Keratinocyte (primary cell): ENCODE measurements at regions not wholly inside any gene's neighbourhood (a gene's known extent, or its start where the extent isn't known, plus 50 kb on each side); places are given as distances from the start of the nearest gene placed in this dataset.

Source experiments
- DNase-seq: peaks from one replicate; pipeline ENCODE4 v3.0.0-alpha.2; 2011; ENCODE audit warnings: low read depth, missing footprints, low spot score
- FAIRE-seq: peaks from 2 replicates; lab custom pipeline; 2011; peaks lifted over from hg19 to GRCh38; lab: Jason Lieb, UNC
- H2AFZ ChIP-seq: 2 replicates; pipeline ENCODE4 v1.6.0; 2012; ENCODE audit warnings: low read length, control low read depth, inconsistent platforms; ENCODE audit not compliant: control insufficient read depth
- H3K27ac ChIP-seq: 2 replicates; pipeline ENCODE4 v1.5.1; 2011; ENCODE audit warnings: low read length; ENCODE audit not compliant: control insufficient read depth, insufficient read depth
- H3K27me3 ChIP-seq: 3 replicates; pipeline ENCODE4 v1.6.0; 2011; ENCODE audit warnings: low read length; ENCODE audit not compliant: control insufficient read depth, insufficient read depth; ENCODE audit errors: extremely low read depth
- H3K36me3 ChIP-seq, 2 experiments: 2 replicates in 1 of 2; 3 replicates in 1 of 2; pipeline ENCODE4 v1.5.1; 2011; ENCODE audit warnings: low read length in 2 of 2, mild to moderate bottlenecking in 1 of 2; ENCODE audit not compliant: control insufficient read depth in 2 of 2, insufficient read depth in 2 of 2; ENCODE audit errors: extremely low read depth in 1 of 2
- H3K4me1 ChIP-seq: 3 replicates; pipeline ENCODE4 v1.5.1; 2011; ENCODE audit warnings: low read length; ENCODE audit not compliant: control insufficient read depth, insufficient read depth; ENCODE audit errors: extremely low read depth
- H3K4me2 ChIP-seq: 3 replicates; pipeline ENCODE4 v1.6.0; 2011; ENCODE audit warnings: low read depth, low read length; ENCODE audit not compliant: control insufficient read depth, insufficient read depth; ENCODE audit errors: extremely low read depth
- H3K4me3 ChIP-seq, 3 experiments: fragments of 200-600 bp in 1 of 3; sonication (generic) in 1 of 3; 2 replicates in 2 of 3; 3 replicates in 1 of 3; pipeline ENCODE4 v1.5.1; 2011 to 2016; ENCODE audit warnings: low read length in 3 of 3, mild to moderate bottlenecking in 3 of 3, control low read depth in 2 of 3, inconsistent platforms in 1 of 3, low read depth in 1 of 3, mixed read lengths in 1 of 3, mixed run types in 1 of 3, moderate library complexity in 1 of 3; ENCODE audit not compliant: control insufficient read depth in 2 of 3, insufficient read depth in 2 of 3; ENCODE audit errors: extremely low read depth in 1 of 3
- H3K79me2 ChIP-seq: 2 replicates; pipeline ENCODE4 v1.6.0; 2012; ENCODE audit warnings: low read length; ENCODE audit not compliant: control insufficient read depth, insufficient read depth
- H3K9ac ChIP-seq: 3 replicates; pipeline ENCODE4 v1.6.0; 2011; ENCODE audit warnings: low read length; ENCODE audit not compliant: control insufficient read depth, insufficient read depth; ENCODE audit errors: extremely low read depth
- H3K9me1 ChIP-seq: 3 replicates; pipeline ENCODE4 v1.6.0; 2011; ENCODE audit warnings: low read length; ENCODE audit not compliant: control insufficient read depth, insufficient read depth; ENCODE audit errors: extremely low read depth
- H3K9me3 ChIP-seq: 2 replicates; pipeline ENCODE4 v1.5.1; 2012; ENCODE audit warnings: low read depth, low read length; ENCODE audit not compliant: control insufficient read depth
- H4K20me1 ChIP-seq: 3 replicates; pipeline ENCODE4 v1.6.0; 2011; ENCODE audit warnings: low read length; ENCODE audit not compliant: control insufficient read depth, insufficient read depth; ENCODE audit errors: extremely low read depth
- CTCF ChIP-seq, 3 experiments: IDR thresholded peaks in 1 of 3; conservative IDR thresholded peaks in 1 of 3; optimal IDR thresholded peaks in 1 of 3; 2 replicates in 2 of 3; 3 replicates in 1 of 3; pipeline versions ENCODE3 to v1.5.1; 2011; ENCODE audit warnings: low read length in 3 of 3, mild to moderate bottlenecking in 3 of 3, moderate library complexity in 2 of 3, control low read depth in 1 of 3, inconsistent platforms in 1 of 3; ENCODE audit not compliant: insufficient read depth in 2 of 3; ENCODE audit errors: extremely low read depth in 1 of 3
- EZH2 ChIP-seq: IDR thresholded peaks from one replicate; pipeline ENCODE4 v1.6.1; 2012; ENCODE audit warnings: inconsistent platforms, mild to moderate bottlenecking, low read length, moderate library complexity
- dilution Hi-C: fragments of 300-500 bp; cut with MboI; formaldehyde crosslinking; loops from one replicate; pipeline ENCODE4 v1.7.0; 2020; ENCODE audit warnings: low sequenced_read_pairs; ENCODE audit not compliant: extremely low pct_ligation_motif_present

GRCh38 chr1:195964516-195964915, 643.7 kb downstream of the KCNT2 start:
- Histone ChIP-seq H2AFZ (no peak overlapping the region), H3K4me3 (no peak overlapping the region), H3K36me3 (no peaks in the 10 kb centered on the region), H3K4me2 (no peak overlapping the region), H3K27ac (no peak overlapping the region), H3K79me2 (no peaks in the 10 kb centered on the region), H3K27me3 (no peaks in the 10 kb centered on the region), H3K4me1 (peaks cover 12% of the 10 kb centered on the region), H3K9me1 (no peaks in the 10 kb centered on the region), H3K9ac (no peak overlapping the region), H3K9me3 (no peaks in the 10 kb centered on the region), H4K20me1 (no peaks in the 10 kb centered on the region)
- FAIRE-seq = no peak
- dilution Hi-C loops = no loop called here
- TF ChIP-seq EZH2 (no peak), CTCF (optimal IDR thresholded peaks at IDR 0.05 in 1 of 3, IDR thresholded peaks at IDR 0.05 in 1 of 3, conservative IDR thresholded peaks at IDR 0.05 in 1 of 3; ENCODE audit: extremely low read depth in 1 of 3, insufficient read depth in 2 of 3, low read length in 3 of 3) (no peak)
- DNase-seq = no peak

- no peaks in the 10 kb centered on the region for H4K20me1 ChIP-seq
- no peaks in the 10 kb centered on the region for H3K79me2 ChIP-seq
- no peaks in the 10 kb centered on the region for H3K9me1 ChIP-seq
- dilution Hi-C loops = no loop called here
- no peak overlapping the region for H3K4me2 ChIP-seq
- no peaks in the 10 kb centered on the region for H3K9me3 ChIP-seq
- no peak for TF ChIP-seq CTCF (optimal IDR thresholded peaks at IDR 0.05 in 1 of 3, IDR thresholded peaks at IDR 0.05 in 1 of 3, conservative IDR thresholded peaks at IDR 0.05 in 1 of 3; ENCODE audit: extremely low read depth in 1 of 3, insufficient read depth in 2 of 3, low read length in 3 of 3)
- TF ChIP-seq EZH2 = no peak
- no peaks in the 10 kb centered on the region for H3K36me3 ChIP-seq
- FAIRE-seq (no peak), DNase-seq (no peak)
- no peaks in the 10 kb centered on the region for H3K27me3 ChIP-seq
- no peak overlapping the region for H3K9ac ChIP-seq
- H3K4me3 ChIP-seq = no peak overlapping the region
- peaks cover 17% of the 10 kb centered on the region for H3K4me1 ChIP-seq
- no peak overlapping the region for H3K27ac ChIP-seq
- H2AFZ ChIP-seq = no peak overlapping the region
Measured at GRCh38 chr1:195962051-195962450, 646.2 kb downstream of the KCNT2 start.
